Stimulated activated CD4-positive, alpha-beta T cell treated with anti-CD3 and anti-CD28 coated beads, Interleukin-1b, Interleukin-23, amount 100 ng/mL, for 48 hours (primary cell): ENCODE measurements at regions not wholly inside any gene's neighbourhood (a gene's known extent, or its start where the extent isn't known, plus 50 kb on each side); places are given as distances from the start of the nearest gene placed in this dataset.
"Not testable (repeated sequence)": the region's sequence is repeated elsewhere in the genome, so short reads cannot be mapped to it uniquely, and the experiment has no call there.

Source experiments
- DNase-seq: peaks from one replicate; pipeline ENCODE4 v3.0.0-alpha.2; 2020

- no peak for DNase-seq
These were observed 89.7 kb upstream of the DHRS4 start for GRCh38 chr14:23863836-23864235.

- no peak for DNase-seq
These were observed 89.3 kb upstream of the DHRS4 start for GRCh38 chr14:23864259-23864658.

- no peak for DNase-seq
These were observed 88.7 kb upstream of the DHRS4 start for GRCh38 chr14:23864861-23865260.

GRCh38 chr14:23865502-23865901 lies 88.1 kb upstream of the DHRS4 start:
- DNase-seq = no peak

- DNase-seq = no peak
These were observed 87.3 kb upstream of the DHRS4 start for GRCh38 chr14:23866269-23866668.

GRCh38 chr14:23869078-23869719 lies 84.4 kb upstream of the DHRS4 start:
- no peak for DNase-seq

GRCh38 chr14:23876160-23876750 lies 77.3 kb upstream of the DHRS4 start:
- DNase-seq = no peak

- DNase-seq = no peak
These were observed 76.5 kb upstream of the DHRS4 start for GRCh38 chr14:23877111-23877510.

- peak; percentile 37 for DNase-seq
These were observed 75.9 kb upstream of the DHRS4 start for GRCh38 chr14:23877538-23878180.

GRCh38 chr14:23881282-23881681 lies 72.3 kb upstream of the DHRS4 start:
- DNase-seq = no peak

- no peak for DNase-seq
These were observed 69.7 kb upstream of the DHRS4 start for GRCh38 chr14:23883684-23884540.

GRCh38 chr14:23884541-23884904 lies 69.0 kb upstream of the DHRS4 start:
- DNase-seq = no peak

GRCh38 chr14:23887536-23887935 lies 66.0 kb upstream of the DHRS4 start:
- DNase-seq = no peak

- not testable (repeated sequence) for DNase-seq
These were observed 61.9 kb upstream of the DHRS4 start for GRCh38 chr14:23891717-23892116.

- DNase-seq = not testable (repeated sequence)
These were observed 61.3 kb upstream of the DHRS4 start for GRCh38 chr14:23892289-23892688.

- DNase-seq = no peak
These were observed 59.1 kb upstream of the DHRS4 start for GRCh38 chr14:23894362-23895052.

- DNase-seq = no peak
These were observed 58.5 kb upstream of the DHRS4 start for GRCh38 chr14:23895053-23895419.

- no peak for DNase-seq
These were observed 58.1 kb upstream of the DHRS4 start for GRCh38 chr14:23895480-23895879.

GRCh38 chr14:23896609-23897153 lies 56.9 kb upstream of the DHRS4 start:
- DNase-seq = no peak

- DNase-seq = not testable (repeated sequence)
These were observed 56.3 kb upstream of the DHRS4 start for GRCh38 chr14:23897291-23897690.

GRCh38 chr14:23898359-23898758 lies 55.2 kb upstream of the DHRS4 start:
- DNase-seq = not testable (repeated sequence)

- DNase-seq = no peak
These were observed 53.8 kb upstream of the DHRS4 start for GRCh38 chr14:23899788-23900187.

GRCh38 chr14:23903442-23903841 lies 50.1 kb upstream of the DHRS4 start:
- no peak for DNase-seq
